ENCODE measurements at regions not wholly inside any gene's neighbourhood (a gene's known extent, or its start where the extent isn't known, plus 50 kb on each side); places are given as distances from the start of the nearest gene placed in this dataset.

DNA sequence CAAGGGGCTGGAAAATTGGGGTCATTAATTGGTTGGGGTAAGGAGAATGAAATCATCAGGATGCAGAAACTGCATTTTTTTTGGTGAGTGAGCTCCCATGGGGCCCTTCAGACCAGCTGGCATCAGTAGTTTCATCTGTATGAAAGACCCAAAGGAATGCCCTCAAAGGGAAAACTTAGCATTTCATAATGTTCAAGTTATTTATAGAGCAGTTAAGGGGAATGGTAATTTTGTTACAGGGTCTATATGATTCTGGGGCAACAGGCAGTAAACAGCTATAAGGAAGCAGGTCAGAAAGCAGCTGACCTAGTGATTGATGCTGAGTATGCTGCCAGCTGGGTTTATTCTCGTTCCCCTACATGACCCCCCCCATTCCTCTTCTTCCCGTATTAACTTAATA lies 448.9 kb downstream of the OCA2 start:
- TF ChIP-seq, protein P1, sequence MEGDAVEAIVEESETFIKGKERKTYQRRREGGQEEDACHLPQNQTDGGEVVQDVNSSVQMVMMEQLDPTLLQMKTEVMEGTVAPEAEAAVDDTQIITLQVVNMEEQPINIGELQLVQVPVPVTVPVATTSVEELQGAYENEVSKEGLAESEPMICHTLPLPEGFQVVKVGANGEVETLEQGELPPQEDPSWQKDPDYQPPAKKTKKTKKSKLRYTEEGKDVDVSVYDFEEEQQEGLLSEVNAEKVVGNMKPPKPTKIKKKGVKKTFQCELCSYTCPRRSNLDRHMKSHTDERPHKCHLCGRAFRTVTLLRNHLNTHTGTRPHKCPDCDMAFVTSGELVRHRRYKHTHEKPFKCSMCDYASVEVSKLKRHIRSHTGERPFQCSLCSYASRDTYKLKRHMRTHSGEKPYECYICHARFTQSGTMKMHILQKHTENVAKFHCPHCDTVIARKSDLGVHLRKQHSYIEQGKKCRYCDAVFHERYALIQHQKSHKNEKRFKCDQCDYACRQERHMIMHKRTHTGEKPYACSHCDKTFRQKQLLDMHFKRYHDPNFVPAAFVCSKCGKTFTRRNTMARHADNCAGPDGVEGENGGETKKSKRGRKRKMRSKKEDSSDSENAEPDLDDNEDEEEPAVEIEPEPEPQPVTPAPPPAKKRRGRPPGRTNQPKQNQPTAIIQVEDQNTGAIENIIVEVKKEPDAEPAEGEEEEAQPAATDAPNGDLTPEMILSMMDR (IDR thresholded peaks at IDR 0.05) = no peak
- TF ChIP-seq POLR2A (IDR thresholded peaks at IDR 0.05) (no peak), POLR2AphosphoS5 (IDR thresholded peaks at IDR 0.05) (no peak), EP300 (IDR thresholded peaks at IDR 0.05) (no peak)
